ENCODE measurements at regions not wholly inside any gene's neighbourhood (a gene's known extent, or its start where the extent isn't known, plus 50 kb on each side); places are given as distances from the start of the nearest gene placed in this dataset.
"Not testable (repeated sequence)": the region's sequence is repeated elsewhere in the genome, so short reads cannot be mapped to it uniquely, and the experiment has no call there.

GRCh38 chr12:30578426-30578825 is 117.2 kb downstream of the IPO8 start:
- no peak for DNase-seq

- no peak for DNase-seq
These were observed 122.5 kb downstream of the IPO8 start for GRCh38 chr12:30573145-30573544.

- DNase-seq = no peak
These were observed 125.3 kb downstream of the IPO8 start for GRCh38 chr12:30570211-30570890.

GRCh38 chr12:30569426-30569825 is 126.2 kb downstream of the IPO8 start:
- no peak for DNase-seq

- DNase-seq = no peak
These were observed 127.2 kb downstream of the IPO8 start for GRCh38 chr12:30568453-30568852.

GRCh38 chr12:30567082-30567481 is 128.6 kb downstream of the IPO8 start:
- DNase-seq = no peak

GRCh38 chr12:30564394-30564793 is 131.3 kb downstream of the IPO8 start:
- no peak for DNase-seq

GRCh38 chr12:30548203-30548602 is 147.5 kb downstream of the IPO8 start:
- no peak for DNase-seq

- no peak for DNase-seq
These were observed 149.5 kb downstream of the IPO8 start for GRCh38 chr12:30546121-30546520.

GRCh38 chr12:30544704-30545103 is 151.0 kb downstream of the IPO8 start:
- not testable (repeated sequence) for DNase-seq

- no peak for DNase-seq
These were observed 158.4 kb downstream of the IPO8 start for GRCh38 chr12:30537228-30537627.

GRCh38 chr12:30533558-30534265 is 162.0 kb downstream of the IPO8 start:
- DNase-seq = no peak

GRCh38 chr12:30531731-30532678 is 163.7 kb downstream of the IPO8 start:
- no peak for DNase-seq

GRCh38 chr12:30529489-30530269 is 166.0 kb downstream of the IPO8 start:
- DNase-seq = no peak

- DNase-seq = no peak
These were observed 170.5 kb downstream of the IPO8 start for GRCh38 chr12:30525171-30525570.

GRCh38 chr12:30520285-30520684 is 175.4 kb downstream of the IPO8 start:
- DNase-seq = not testable (repeated sequence)

- DNase-seq = no peak
These were observed 176.1 kb downstream of the IPO8 start for GRCh38 chr12:30519535-30519934.

GRCh38 chr12:30517320-30517719 is 178.3 kb downstream of the IPO8 start:
- DNase-seq = no peak

GRCh38 chr12:30515351-30515750 is 180.3 kb downstream of the IPO8 start:
- no peak for DNase-seq

GRCh38 chr12:30514666-30515065 is 181.0 kb downstream of the IPO8 start:
- no peak for DNase-seq

GRCh38 chr12:30508205-30508967 is 187.3 kb downstream of the IPO8 start:
- no peak for DNase-seq

- DNase-seq = no peak
These were observed 188.1 kb downstream of the IPO8 start for GRCh38 chr12:30507576-30507975.

All from inflammatory macrophage treated with lipopolysaccharide for 1 hour (primary cell).